SK-N-SH (cell line): ENCODE measurements at regions not wholly inside any gene's neighbourhood (a gene's known extent, or its start where the extent isn't known, plus 50 kb on each side); places are given as distances from the start of the nearest gene placed in this dataset.
"Not testable (repeated sequence)": the region's sequence is repeated elsewhere in the genome, so short reads cannot be mapped to it uniquely, and the experiment has no call there.

Experiments
- CTCF ChIA-PET: fragments of 300-600, 350-600 bp; formaldehyde crosslinking; extraction: SDS; loops from one replicate; lab custom pipeline; 2021; lab: Yijun Ruan, JAX
- POLR2A ChIA-PET: fragments of 350-600 bp; sonication (Branson Sonifier 250); formaldehyde crosslinking; extraction: SDS; loops from one replicate; lab custom pipeline; 2020; ENCODE audit warnings: antibody characterized with exemption, inconsistent platforms; lab: Yijun Ruan, JAX
- DNase-seq: peaks from one replicate; pipeline ENCODE4 v3.0.0; 2012
- H2AFZ ChIP-seq: fragments of 200-600 bp; sonication (generic); 2 replicates; pipeline ENCODE4 v1.8.1; 2016; ENCODE audit warnings: antibody characterized with exemption, mild to moderate bottlenecking, low read depth
- H3F3A ChIP-seq: fragments of 200-600 bp; sonication (generic); replicated peaks from 2 replicates; pipeline ENCODE3; 2016; ENCODE audit warnings: antibody characterized with exemption, mild to moderate bottlenecking; ENCODE audit not compliant: insufficient read depth
- H3K27ac ChIP-seq, 2 experiments: fragments of 200-500 bp in 1 of 2; fragments of 200-600 bp in 1 of 2; sonication (Bioruptor generic) in 1 of 2; sonication (generic), shearing (Covaris generic) in 1 of 2; 2 replicates each; pipeline versions ENCODE4 v1.5.1 to v1.6.1; 2014 to 2016; ENCODE audit warnings: low read depth in 2 of 2, inconsistent platforms in 1 of 2, low read length in 1 of 2, mild to moderate bottlenecking in 1 of 2, mixed read lengths in 1 of 2
- H3K27me3 ChIP-seq: fragments of 200-600 bp; sonication (generic), shearing (Covaris generic); 2 replicates; pipeline ENCODE4 v1.6.1; 2016; ENCODE audit warnings: mixed run types; ENCODE audit not compliant: insufficient read depth
- H3K36me3 ChIP-seq, 2 experiments: fragments of 200-500 bp in 1 of 2; fragments of 200-600 bp in 1 of 2; sonication (Bioruptor generic) in 1 of 2; sonication (generic) in 1 of 2; replicated peaks in 1 of 2; 2 replicates each; pipeline versions ENCODE3 to v1.5.1; 2014 to 2016; ENCODE audit warnings: low read length in 1 of 2, mild to moderate bottlenecking in 1 of 2; ENCODE audit not compliant: insufficient read depth in 2 of 2, control insufficient read depth in 1 of 2
- H3K4me1 ChIP-seq, 2 experiments: fragments of 200-500 bp in 1 of 2; fragments of 200-600 bp in 1 of 2; sonication (Bioruptor generic) in 1 of 2; sonication (generic), shearing (Covaris generic) in 1 of 2; 2 replicates each; pipeline versions ENCODE4 v1.5.1 to v1.6.1; 2014 to 2016; ENCODE audit warnings: low read depth in 1 of 2, low read length in 1 of 2, mixed run types in 1 of 2; ENCODE audit not compliant: insufficient read depth in 2 of 2, control insufficient read depth in 1 of 2
- H3K4me2 ChIP-seq: fragments of 200-600 bp; sonication (generic), shearing (Covaris generic); 2 replicates; pipeline ENCODE4 v1.6.1; 2017; ENCODE audit warnings: mixed run types
- H3K4me3 ChIP-seq, 2 experiments: fragments of 200-500 bp in 1 of 2; fragments of 200-600 bp in 1 of 2; sonication (Bioruptor generic) in 1 of 2; sonication (generic), shearing (Covaris generic) in 1 of 2; 2 replicates each; pipeline versions ENCODE4 v1.5.1 to v1.8.1; 2014 to 2016; ENCODE audit warnings: low read depth in 2 of 2, inconsistent platforms in 1 of 2, low read length in 1 of 2, mild to moderate bottlenecking in 1 of 2, mixed read lengths in 1 of 2, moderate library complexity in 1 of 2
- H3K79me2 ChIP-seq: fragments of 200-600 bp; sonication (generic); 2 replicates; pipeline ENCODE4 v1.8.1; 2017; ENCODE audit warnings: mild to moderate bottlenecking; ENCODE audit not compliant: insufficient read depth
- H3K9ac ChIP-seq: fragments of 200-600 bp; sonication (generic); 2 replicates; pipeline ENCODE4 v1.6.1; 2017; ENCODE audit warnings: mixed run types
- H3K9me2 ChIP-seq: fragments of 200-600 bp; sonication (generic); 2 replicates; pipeline ENCODE4 v1.6.1; 2017; ENCODE audit warnings: mixed run types
- H3K9me3 ChIP-seq: fragments of 200-600 bp; sonication (generic); 2 replicates; pipeline ENCODE4 v1.6.1; 2017; ENCODE audit warnings: mixed run types, mild to moderate bottlenecking, moderate library complexity
- H4K20me1 ChIP-seq: fragments of 200-600 bp; sonication (generic); 2 replicates; pipeline ENCODE4 v1.6.1; 2017; ENCODE audit warnings: mild to moderate bottlenecking, mixed run types; ENCODE audit not compliant: insufficient read depth
- CHD2 ChIP-seq: fragments of 150-350 bp; IDR thresholded peaks from 2 replicates; pipeline ENCODE4 v1.6.1; 2018; ENCODE audit warnings: low read length; ENCODE audit not compliant: partially characterized antibody
- CTCF ChIP-seq: fragments of 200-600 bp; sonication (generic); IDR thresholded peaks from 2 replicates; pipeline ENCODE4 v1.6.1; 2017; ENCODE audit warnings: antibody characterized with exemption, mild to moderate bottlenecking, moderate library complexity
- EP300 ChIP-seq, 2 experiments: IDR thresholded peaks; 2 replicates each; pipeline versions ENCODE4 v1.4.0 to v1.6.1; 2012; ENCODE audit warnings: borderline replicate concordance in 1 of 2, low read depth in 1 of 2, low read length in 1 of 2
- FOSL2 ChIP-seq: IDR thresholded peaks from 2 replicates; pipeline ENCODE4 v1.4.0; 2012; ENCODE audit warnings: low read depth, mild to moderate bottlenecking, moderate library complexity, borderline replicate concordance
- FOXM1 ChIP-seq: IDR thresholded peaks from 2 replicates; pipeline ENCODE4 v1.4.0; 2012; ENCODE audit warnings: low read depth, mild to moderate bottlenecking
- IRF3 ChIP-seq: fragments of 150-350 bp; IDR thresholded peaks from 2 replicates; pipeline ENCODE4 v1.6.1; 2016; ENCODE audit warnings: mild to moderate bottlenecking, low read depth, low read length
- JUND ChIP-seq: IDR thresholded peaks from 2 replicates; pipeline ENCODE4 v1.4.0; 2012
- MXI1 ChIP-seq: IDR thresholded peaks from 2 replicates; pipeline ENCODE4 v1.6.1; 2012; ENCODE audit warnings: mild to moderate bottlenecking, low read depth, low read length, improper control_type of control experiment
- PBX3 ChIP-seq: IDR thresholded peaks from 2 replicates; pipeline ENCODE4; 2012
- POLR2AphosphoS5 ChIP-seq: IDR thresholded peaks from 2 replicates; pipeline ENCODE4 v1.6.1; 2012; ENCODE audit warnings: low read depth, low read length
- RFX5 ChIP-seq: IDR thresholded peaks from 2 replicates; pipeline ENCODE4 v1.6.1; 2012; ENCODE audit warnings: mild to moderate bottlenecking, improper control_type of control experiment, low read length
- SIN3A ChIP-seq: IDR thresholded peaks from 2 replicates; pipeline ENCODE4 v1.6.1; 2012; ENCODE audit warnings: low read depth, mild to moderate bottlenecking, low read length, moderate library complexity, borderline replicate concordance
- SMC3 ChIP-seq: IDR thresholded peaks from 2 replicates; pipeline ENCODE4 v1.6.1; 2012; ENCODE audit warnings: low read depth, low read length, improper control_type of control experiment
- TCF12 ChIP-seq: IDR thresholded peaks from 2 replicates; pipeline ENCODE4 v1.4.0; 2012
- TEAD4 ChIP-seq: IDR thresholded peaks from 2 replicates; pipeline ENCODE4 v1.4.0; 2012; ENCODE audit warnings: mild to moderate bottlenecking, borderline replicate concordance; ENCODE audit not compliant: insufficient read depth
- USF1 ChIP-seq: IDR thresholded peaks from 2 replicates; pipeline ENCODE4 v1.4.0; 2012; ENCODE audit warnings: low read depth, borderline replicate concordance
- YY1 ChIP-seq: IDR thresholded peaks from 2 replicates; pipeline ENCODE4 v1.4.0; 2012; ENCODE audit warnings: low read depth, mild to moderate bottlenecking
- ZBTB33 ChIP-seq: IDR thresholded peaks from 2 replicates; pipeline ENCODE4 v1.4.0; 2012; ENCODE audit warnings: low read depth, borderline replicate concordance
- WGBS: methylation state at CpG from one replicate; pipeline ENCODE4 v1.1.6; 2017; ENCODE audit warnings: low lambda C conversion rate; 5-methylcytosine and 5-hydroxymethylcytosine counted together

- H3K27ac ChIP-seq, H3F3A ChIP-seq, H3K9me2 ChIP-seq, H3K36me3 ChIP-seq, CTCF ChIA-PET, H3K27me3 ChIP-seq, H3K4me3 ChIP-seq, H3K79me2 ChIP-seq, H3K4me1 ChIP-seq, H3K9ac ChIP-seq, H4K20me1 ChIP-seq, POLR2A ChIA-PET, H3K9me3 ChIP-seq, DNase-seq, H3K4me2 ChIP-seq, H2AFZ ChIP-seq: not testable (repeated sequence)
- WGBS: 18% methylated on average over 11 of the region's 22 CpGs
Observed at GRCh38 chr9:11196840-11197365, 584.1 kb upstream of the PTPRD start.

GRCh38 chr9:11199335-11199734 is 586.5 kb upstream of the PTPRD start:
- no peak overlapping the region for H2AFZ ChIP-seq
- ChIA-PET POLR2A (no interaction called here), CTCF (interaction anchor here (1.8 kb wide), 1 partner anchor 8 kb away, joined by 3 read pairs; no protein-coding TSS in a partner anchor)
- TF ChIP-seq SMC3 (no peak), ZBTB33 (no peak), MXI1 (no peak), USF1 (no peak), EP300 (IDR thresholded peaks at IDR 0.05; ENCODE audit: borderline replicate concordance in 1 of 2, low read depth in 1 of 2, low read length in 1 of 2) (no peak), IRF3 (no peak), FOSL2 (no peak), POLR2AphosphoS5 (no peak), PBX3 (no peak), TCF12 (no peak), FOXM1 (no peak), TEAD4 (no peak), YY1 (no peak), CTCF (no peak), SIN3A (no peak), JUND (no peak), RFX5 (no peak), CHD2 (no peak)
- no peak overlapping the region for H3K4me2 ChIP-seq
- no peaks in the 10 kb centered on the region for H3F3A ChIP-seq
- H3K9me2 ChIP-seq: no peaks in the 10 kb centered on the region
- WGBS: 58% methylated on average over 2 of the region's 2 CpGs
- H3K27me3 ChIP-seq: no peaks in the 10 kb centered on the region
- H3K36me3 ChIP-seq: no peaks in the 10 kb centered on the region
- no peaks in the 10 kb centered on the region for H4K20me1 ChIP-seq
- H3K9me3 ChIP-seq: no peaks in the 10 kb centered on the region
- H3K79me2 ChIP-seq: no peaks in the 10 kb centered on the region
- no peaks in the 10 kb centered on the region for H3K4me1 ChIP-seq
- H3K27ac ChIP-seq: no peak overlapping the region
- no peak for DNase-seq
- no peak overlapping the region for H3K9ac ChIP-seq
- H3K4me3 ChIP-seq: no peak overlapping the region
